DOHH2 (cell line): ENCODE measurements at regions not wholly inside any gene's neighbourhood (a gene's known extent, or its start where the extent isn't known, plus 50 kb on each side); places are given as distances from the start of the nearest gene placed in this dataset.

Experiments used
- CTCF ChIP-seq: fragments of 200-600 bp; sonication (generic); IDR thresholded peaks from one replicate; pipeline ENCODE4 v1.5.1; 2014; ENCODE audit warnings: antibody characterized with exemption, mild to moderate bottlenecking, low read depth, low read length; ENCODE audit not compliant: poor library complexity, severe bottlenecking
- EZH2phosphoT487 ChIP-seq: fragments of 200-600 bp; sonication (generic); IDR thresholded peaks from 2 replicates; pipeline ENCODE4 v1.6.1; 2017; ENCODE audit warnings: borderline replicate concordance, mild to moderate bottlenecking, antibody characterized with exemption, low read length, moderate library complexity, mixed read lengths

GRCh38 chr3:56869157-56869889, 67.6 kb upstream of the ARHGEF3 start:
- no peak for TF ChIP-seq CTCF
- TF ChIP-seq EZH2phosphoT487: no peak
